ENCODE measurements at regions not wholly inside any gene's neighbourhood (a gene's known extent, or its start where the extent isn't known, plus 50 kb on each side); places are given as distances from the start of the nearest gene placed in this dataset.

- TF ChIP-seq, protein P1, sequence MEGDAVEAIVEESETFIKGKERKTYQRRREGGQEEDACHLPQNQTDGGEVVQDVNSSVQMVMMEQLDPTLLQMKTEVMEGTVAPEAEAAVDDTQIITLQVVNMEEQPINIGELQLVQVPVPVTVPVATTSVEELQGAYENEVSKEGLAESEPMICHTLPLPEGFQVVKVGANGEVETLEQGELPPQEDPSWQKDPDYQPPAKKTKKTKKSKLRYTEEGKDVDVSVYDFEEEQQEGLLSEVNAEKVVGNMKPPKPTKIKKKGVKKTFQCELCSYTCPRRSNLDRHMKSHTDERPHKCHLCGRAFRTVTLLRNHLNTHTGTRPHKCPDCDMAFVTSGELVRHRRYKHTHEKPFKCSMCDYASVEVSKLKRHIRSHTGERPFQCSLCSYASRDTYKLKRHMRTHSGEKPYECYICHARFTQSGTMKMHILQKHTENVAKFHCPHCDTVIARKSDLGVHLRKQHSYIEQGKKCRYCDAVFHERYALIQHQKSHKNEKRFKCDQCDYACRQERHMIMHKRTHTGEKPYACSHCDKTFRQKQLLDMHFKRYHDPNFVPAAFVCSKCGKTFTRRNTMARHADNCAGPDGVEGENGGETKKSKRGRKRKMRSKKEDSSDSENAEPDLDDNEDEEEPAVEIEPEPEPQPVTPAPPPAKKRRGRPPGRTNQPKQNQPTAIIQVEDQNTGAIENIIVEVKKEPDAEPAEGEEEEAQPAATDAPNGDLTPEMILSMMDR (conservative IDR thresholded peaks at IDR 0.05; ENCODE audit: low read depth, low read length), result no peak
- TF ChIP-seq EZH2 (IDR thresholded peaks at IDR 0.05; ENCODE audit: borderline replicate concordance, low read depth, low read length, poor library complexity, severe bottlenecking), result no peak
Observed at GRCh38 chr1:219415915-219416314, 197.0 kb downstream of the ZC3H11B start.
